Suprapubic skin (tissue), 4 donors: ENCODE measurements at regions not wholly inside any gene's neighbourhood (a gene's known extent, or its start where the extent isn't known, plus 50 kb on each side); places are given as distances from the start of the nearest gene placed in this dataset.

Experiments used
- CTCF ChIP-seq, 2 donors: fragments of 200-600 bp in 1 of 2; fragments of 450-650 bp in 1 of 2; sonication (generic) in 1 of 2; IDR thresholded peaks; one replicate each; pipeline ENCODE4 v1.5.1; 2016 to 2019; ENCODE audit warnings: antibody characterized with exemption in 2 of 2, mild to moderate bottlenecking in 1 of 2, moderate library complexity in 1 of 2
- EP300 ChIP-seq: sonication (generic); formaldehyde crosslinking; IDR thresholded peaks from one replicate; pipeline ENCODE4 v1.6.1; 2017; ENCODE audit warnings: antibody characterized with exemption
- POLR2A ChIP-seq, 2 donors: fragments of 450-650 bp; IDR thresholded peaks; one replicate each; pipeline ENCODE4 v1.6.1; 2017; ENCODE audit warnings: antibody characterized with exemption in 2 of 2, mild to moderate bottlenecking in 2 of 2, moderate library complexity in 2 of 2
- POLR2AphosphoS5 ChIP-seq, 3 donors: sonication (generic); formaldehyde crosslinking; IDR thresholded peaks; one replicate each; pipeline ENCODE4 v1.6.1; 2017; ENCODE audit warnings: antibody characterized with exemption in 3 of 3

- TF ChIP-seq CTCF (IDR thresholded peaks at IDR 0.05) (no peak), EP300 (no peak), POLR2A (IDR thresholded peaks at IDR 0.05) (no peak), POLR2AphosphoS5 (IDR thresholded peaks at IDR 0.05) (no peak)
These were observed 1117.7 kb downstream of the BRD1 start for GRCh38 chr22:48709976-48710375.
